GM21367 (cell line): ENCODE measurements at regions not wholly inside any gene's neighbourhood (a gene's known extent, or its start where the extent isn't known, plus 50 kb on each side); places are given as distances from the start of the nearest gene placed in this dataset.
"Not testable (repeated sequence)": the region's sequence is repeated elsewhere in the genome, so short reads cannot be mapped to it uniquely, and the experiment has no call there.

Experiments used
- ATAC-seq: cut with Tn5 transposase; IDR thresholded peaks from one replicate; pipeline ENCODE4 v1.9.1; 2021; ENCODE audit not compliant: unreplicated experiment

GRCh38 chr11:129503646-129504045 is 128.0 kb downstream of the BARX2 start:
- no peak for ATAC-seq

GRCh38 chr11:129505266-129505665 is 129.6 kb downstream of the BARX2 start:
- ATAC-seq: no peak

GRCh38 chr11:129508163-129508562 is 132.5 kb downstream of the BARX2 start:
- ATAC-seq: no peak

GRCh38 chr11:129528296-129528695 is 152.6 kb downstream of the BARX2 start:
- ATAC-seq: no peak

GRCh38 chr11:129530154-129530895 is 154.7 kb downstream of the BARX2 start:
- ATAC-seq: no peak

GRCh38 chr11:129533395-129533794 is 157.7 kb downstream of the BARX2 start:
- ATAC-seq: no peak

GRCh38 chr11:129536338-129536737 is 160.7 kb downstream of the BARX2 start:
- ATAC-seq: no peak

- ATAC-seq: no peak
These were observed 162.7 kb downstream of the BARX2 start for GRCh38 chr11:129538323-129538722.

GRCh38 chr11:129543515-129544290 is 168.1 kb downstream of the BARX2 start:
- ATAC-seq: no peak

- no peak for ATAC-seq
These were observed 169.0 kb downstream of the BARX2 start for GRCh38 chr11:129544691-129545090.

- no peak for ATAC-seq
These were observed 170.6 kb downstream of the BARX2 start for GRCh38 chr11:129546266-129546665.

GRCh38 chr11:129557421-129557820 is 181.8 kb downstream of the BARX2 start:
- ATAC-seq: no peak

GRCh38 chr11:129569007-129569406 is 193.4 kb downstream of the BARX2 start:
- ATAC-seq: no peak

GRCh38 chr11:129572667-129573066 is 197.0 kb downstream of the BARX2 start:
- ATAC-seq: not testable (repeated sequence)

- ATAC-seq: no peak
These were observed 197.5 kb downstream of the BARX2 start for GRCh38 chr11:129573161-129573560.

- ATAC-seq: no peak
These were observed 198.8 kb downstream of the BARX2 start for GRCh38 chr11:129574431-129574830.

- ATAC-seq: no peak
These were observed 201.0 kb downstream of the BARX2 start for GRCh38 chr11:129576652-129577051.

- ATAC-seq: no peak
These were observed 202.4 kb downstream of the BARX2 start for GRCh38 chr11:129578006-129578405.

GRCh38 chr11:129580278-129580677 is 204.6 kb downstream of the BARX2 start:
- no peak for ATAC-seq

- no peak for ATAC-seq
These were observed 208.7 kb downstream of the BARX2 start for GRCh38 chr11:129584316-129584715.

- ATAC-seq: no peak
These were observed 213.7 kb downstream of the BARX2 start for GRCh38 chr11:129589190-129589860.
